ENCODE measurements at regions not wholly inside any gene's neighbourhood (a gene's known extent, or its start where the extent isn't known, plus 50 kb on each side); places are given as distances from the start of the nearest gene placed in this dataset.

DNA sequence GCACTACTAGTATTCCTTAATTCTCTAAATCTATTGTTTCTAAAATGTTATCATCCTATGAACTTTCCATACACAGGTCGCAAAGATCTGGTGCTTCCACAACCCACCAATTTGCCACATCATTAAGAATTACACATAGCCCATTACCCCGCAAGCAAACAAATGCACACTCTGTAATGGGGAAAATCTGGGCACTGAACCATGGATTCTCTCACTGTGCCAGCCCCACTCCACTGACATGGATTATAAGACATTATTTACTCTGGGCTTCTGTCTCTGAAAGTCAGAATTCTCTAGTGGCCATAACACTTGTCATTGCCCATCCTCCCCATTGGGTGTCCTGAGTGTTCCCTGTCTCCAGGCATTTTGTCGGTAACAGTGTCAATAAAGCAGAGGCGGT is 537.1 kb downstream of the EPHA4 start:
- Mint-ChIP-seq H3K4me1 (no peaks in the 10 kb centered on the region), H3K9me3 (no peaks in the 10 kb centered on the region), H3K27ac (no peak overlapping the region), H3K27me3 (peaks cover 4% of the 10 kb centered on the region), H3K4me3 (no peak overlapping the region), H3K36me3 (ENCODE audit: low read depth) (no peaks in the 10 kb centered on the region)
- no peak for ATAC-seq (replicated peaks)

DNA sequence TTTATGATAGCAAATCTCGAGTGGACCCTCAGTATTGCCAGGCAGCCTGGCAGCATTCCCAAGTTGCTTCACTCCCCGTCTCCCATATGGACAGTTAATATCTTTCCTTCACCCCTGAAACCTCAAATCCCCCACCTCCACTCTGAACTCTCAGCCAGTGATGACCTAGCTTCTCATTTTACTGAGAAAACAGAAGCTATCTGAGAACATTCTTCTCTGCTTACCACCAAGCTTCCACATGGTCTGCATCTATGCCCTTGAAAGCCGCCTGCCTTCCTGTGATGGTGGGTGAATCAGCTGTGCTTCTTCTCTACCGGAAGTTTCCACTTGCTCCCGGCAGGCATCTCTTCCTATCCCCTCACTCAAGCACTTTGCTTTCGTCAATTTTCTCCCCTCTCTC is 529.2 kb downstream of the EPHA4 start:
- Mint-ChIP-seq H3K9me3 (no peaks in the 10 kb centered on the region), H3K36me3 (ENCODE audit: low read depth) (no peaks in the 10 kb centered on the region), H3K27me3 (peaks cover 4% of the 10 kb centered on the region), H3K4me1 (no peaks in the 10 kb centered on the region), H3K27ac (no peak overlapping the region), H3K4me3 (no peak overlapping the region)
- ATAC-seq (replicated peaks), result no peak

DNA sequence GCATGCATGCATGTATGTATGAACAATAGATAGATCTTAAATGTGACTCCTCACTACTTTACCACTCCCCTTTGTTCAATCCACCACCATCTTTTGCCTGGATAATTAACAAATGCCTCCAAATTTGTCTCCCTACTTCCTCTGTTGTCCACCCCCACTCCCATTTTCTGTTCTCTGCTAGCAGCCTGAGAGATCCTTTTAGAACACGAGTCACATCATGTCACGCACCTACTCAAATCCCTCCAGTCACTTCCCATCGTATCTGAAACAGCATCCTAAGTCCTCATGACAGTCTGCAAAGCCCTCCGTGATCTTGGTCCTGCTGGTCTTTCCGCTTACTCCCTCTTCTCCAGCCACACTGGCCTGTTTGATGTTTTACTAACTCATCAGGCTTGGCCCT is 527.3 kb downstream of the EPHA4 start:
- Mint-ChIP-seq H3K27ac (no peak overlapping the region), H3K36me3 (ENCODE audit: low read depth) (no peaks in the 10 kb centered on the region), H3K27me3 (peaks cover 4% of the 10 kb centered on the region), H3K4me1 (no peaks in the 10 kb centered on the region), H3K9me3 (no peaks in the 10 kb centered on the region), H3K4me3 (no peak overlapping the region)
- no peak for ATAC-seq (replicated peaks)

DNA sequence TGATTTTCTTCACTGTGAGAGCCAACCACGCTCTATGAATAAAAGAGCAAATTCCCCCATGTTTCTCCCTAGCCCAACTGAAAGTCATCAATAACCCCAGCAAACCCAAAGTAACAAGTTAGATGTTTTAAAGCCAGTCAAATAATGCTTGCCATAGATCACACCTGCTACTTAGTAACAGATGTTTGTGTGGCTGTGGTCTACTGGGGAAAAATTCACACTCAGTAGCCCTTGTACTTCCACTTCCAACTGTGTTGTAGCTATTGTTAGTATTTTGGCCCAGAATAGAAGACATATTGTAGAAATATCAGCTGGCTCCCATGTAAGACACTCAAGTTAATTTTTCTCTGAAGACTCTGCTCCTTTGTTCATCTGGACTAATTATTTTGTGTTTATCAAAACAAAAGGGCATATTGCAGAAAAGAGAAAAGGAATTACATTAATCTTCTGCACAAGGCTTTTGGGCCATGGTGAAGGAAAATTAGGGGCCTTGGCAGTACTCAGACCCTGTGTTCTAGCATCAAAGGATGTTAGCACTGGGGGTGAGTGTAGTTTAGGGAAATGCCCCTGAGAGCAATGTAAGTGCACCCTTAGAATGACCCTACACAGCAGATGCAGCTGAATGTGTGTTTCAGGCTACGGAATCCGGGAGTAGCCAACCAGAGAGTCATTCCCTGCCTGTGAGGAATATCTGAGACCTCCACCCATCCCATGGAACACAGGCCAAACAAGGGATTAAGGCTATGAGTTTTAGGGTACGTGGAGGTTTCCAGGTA is 521.9 kb downstream of the EPHA4 start:
- no peak overlapping the region for H3K27ac Mint-ChIP-seq
- no peak overlapping the region for H3K4me3 Mint-ChIP-seq
- ATAC-seq (replicated peaks), result no peak
- no peaks in the 10 kb centered on the region for H3K9me3 Mint-ChIP-seq
- H3K27me3 Mint-ChIP-seq, result no peaks in the 10 kb centered on the region
- H3K4me1 Mint-ChIP-seq, result no peaks in the 10 kb centered on the region
- no peaks in the 10 kb centered on the region for H3K36me3 Mint-ChIP-seq (ENCODE audit: low read depth)

DNA sequence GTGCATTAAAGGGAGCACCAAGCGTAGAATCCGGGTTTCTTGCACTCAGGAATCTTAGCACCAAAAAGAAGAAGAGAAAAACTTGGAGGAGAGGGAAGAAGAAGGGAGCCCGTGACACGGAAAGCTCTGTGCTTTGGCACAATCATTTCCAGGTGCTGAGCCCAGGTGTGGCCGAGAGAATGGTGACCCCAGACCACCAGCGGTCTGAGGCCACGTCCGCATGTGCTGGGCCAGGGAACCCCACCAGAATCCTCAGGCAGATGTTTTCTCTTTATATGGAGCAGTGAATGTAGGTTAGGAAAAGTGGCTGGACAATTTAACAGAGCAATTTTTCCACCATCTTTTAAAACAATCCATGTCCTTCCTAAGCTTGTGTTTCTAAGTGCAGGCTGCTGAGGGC is 520.9 kb downstream of the EPHA4 start:
- H3K4me1 Mint-ChIP-seq, result no peaks in the 10 kb centered on the region
- H3K4me3 Mint-ChIP-seq, result no peak overlapping the region
- peaks cover 3% of the 10 kb centered on the region for H3K9me3 Mint-ChIP-seq
- no peak overlapping the region for H3K27ac Mint-ChIP-seq
- no peaks in the 10 kb centered on the region for H3K36me3 Mint-ChIP-seq (ENCODE audit: low read depth)
- no peak for ATAC-seq (replicated peaks)
- H3K27me3 Mint-ChIP-seq, result no peaks in the 10 kb centered on the region

DNA sequence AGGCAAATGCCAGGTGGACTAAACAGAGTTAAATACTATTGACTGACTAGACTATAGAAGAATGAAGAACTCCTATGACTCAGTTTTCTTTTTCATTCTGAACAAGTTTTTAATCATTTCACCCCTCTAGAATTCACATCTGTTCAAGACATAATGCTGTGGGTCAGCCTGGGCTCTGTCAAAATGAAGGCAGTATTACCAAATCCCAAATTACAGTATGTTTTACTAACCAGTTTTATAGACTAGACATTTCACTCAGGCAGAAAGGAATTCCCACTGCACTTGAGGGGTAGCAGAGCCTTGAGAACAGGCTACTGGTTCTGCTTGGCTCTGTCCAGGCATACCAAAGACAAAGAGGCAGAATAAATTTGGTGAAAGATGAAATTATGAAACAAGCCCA is 511.7 kb downstream of the EPHA4 start:
- Mint-ChIP-seq H3K27me3 (peaks cover 8% of the 10 kb centered on the region), H3K36me3 (ENCODE audit: low read depth) (no peaks in the 10 kb centered on the region), H3K4me3 (no peak overlapping the region), H3K4me1 (no peaks in the 10 kb centered on the region), H3K27ac (no peak overlapping the region), H3K9me3 (peaks cover 7% of the 10 kb centered on the region)
- ATAC-seq (replicated peaks), result no peak

DNA sequence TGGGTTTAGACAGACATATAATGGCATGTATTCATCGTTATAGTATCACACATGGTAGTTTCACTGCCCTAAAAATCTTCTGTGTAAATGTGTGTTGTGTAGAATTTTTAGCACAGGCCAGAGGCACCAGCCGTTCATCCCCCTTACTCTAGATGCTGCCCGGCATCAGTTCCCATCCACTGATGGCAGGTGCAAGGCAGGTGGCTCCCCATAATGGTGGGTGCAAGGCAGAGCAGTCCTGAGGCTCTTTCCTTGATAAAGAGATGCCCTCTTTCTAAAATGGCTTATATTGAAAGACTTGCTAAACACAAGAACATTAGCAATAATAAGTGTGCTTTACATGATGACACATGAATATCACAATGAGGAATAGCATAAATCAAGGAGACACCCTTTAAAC is 508.5 kb downstream of the EPHA4 start:
- H3K36me3 Mint-ChIP-seq (ENCODE audit: low read depth), result no peaks in the 10 kb centered on the region
- no peak overlapping the region for H3K4me3 Mint-ChIP-seq
- no peak overlapping the region for H3K27ac Mint-ChIP-seq
- peaks cover 5% of the 10 kb centered on the region for H3K9me3 Mint-ChIP-seq
- ATAC-seq (replicated peaks), result no peak
- no peaks in the 10 kb centered on the region for H3K4me1 Mint-ChIP-seq
- H3K27me3 Mint-ChIP-seq, result peaks cover 6% of the 10 kb centered on the region

DNA sequence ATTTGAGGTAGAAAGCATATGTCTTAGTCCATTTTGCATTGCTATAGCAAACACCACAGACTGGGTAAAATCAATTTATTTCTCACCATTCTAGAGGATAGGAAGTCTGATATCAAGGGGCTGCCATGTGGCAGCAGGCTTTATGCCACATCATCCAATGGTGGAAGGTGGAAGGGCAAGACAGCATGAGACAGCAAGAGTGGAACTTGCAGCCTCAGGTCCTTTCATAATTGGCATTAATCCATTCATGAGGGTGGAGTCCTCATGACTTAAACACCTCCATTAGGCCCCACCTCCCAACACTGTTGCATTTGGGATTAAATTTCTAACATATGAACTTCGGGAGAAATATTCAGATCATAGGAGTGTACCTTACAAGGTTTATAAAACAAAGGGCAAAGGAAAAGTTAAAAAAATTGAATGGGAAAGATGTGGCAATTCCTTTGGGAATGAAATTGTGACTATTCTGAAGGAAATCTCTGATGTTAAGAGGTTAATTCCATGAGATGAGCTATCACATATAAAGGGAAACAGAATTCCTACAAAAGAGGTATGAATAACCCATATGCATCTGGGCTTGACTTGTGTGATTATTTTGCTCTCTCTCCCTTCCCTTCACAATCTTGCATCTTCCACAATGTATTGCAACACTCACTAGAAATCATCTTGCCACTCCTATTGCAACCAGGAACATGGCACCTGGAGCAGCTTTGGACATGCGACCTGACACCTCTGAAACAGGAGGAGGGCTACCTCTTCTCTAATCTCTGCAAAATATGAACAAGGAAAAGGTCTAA is 507.8 kb downstream of the EPHA4 start:
- no peak for ATAC-seq (replicated peaks)
- H3K27me3 Mint-ChIP-seq, result peaks cover 4% of the 10 kb centered on the region
- H3K27ac Mint-ChIP-seq, result no peak overlapping the region
- H3K4me3 Mint-ChIP-seq, result no peak overlapping the region
- no peaks in the 10 kb centered on the region for H3K36me3 Mint-ChIP-seq (ENCODE audit: low read depth)
- peaks cover 4% of the 10 kb centered on the region for H3K9me3 Mint-ChIP-seq
- no peaks in the 10 kb centered on the region for H3K4me1 Mint-ChIP-seq

DNA sequence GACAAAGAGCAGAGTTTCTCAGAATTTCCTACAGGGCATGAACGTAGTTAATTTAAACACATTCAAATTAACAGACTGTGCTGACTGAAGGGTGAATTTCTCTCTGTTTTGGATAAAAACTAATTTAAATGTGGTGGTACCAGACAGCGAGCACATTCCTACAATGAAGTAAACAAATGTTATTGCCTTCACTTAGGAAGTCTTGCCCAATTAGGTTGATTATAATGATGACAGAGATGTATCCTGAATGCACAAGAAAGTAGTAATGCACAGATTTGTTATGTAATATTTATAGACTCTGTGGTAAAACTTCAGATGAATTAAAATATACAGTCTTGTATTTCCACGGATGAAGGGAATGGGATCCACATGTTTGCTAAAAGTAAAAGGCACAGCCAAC is 507.2 kb downstream of the EPHA4 start:
- H3K4me1 Mint-ChIP-seq, result no peaks in the 10 kb centered on the region
- H3K9me3 Mint-ChIP-seq, result no peaks in the 10 kb centered on the region
- no peak overlapping the region for H3K27ac Mint-ChIP-seq
- H3K36me3 Mint-ChIP-seq (ENCODE audit: low read depth), result no peaks in the 10 kb centered on the region
- H3K4me3 Mint-ChIP-seq, result no peak overlapping the region
- H3K27me3 Mint-ChIP-seq, result no peaks in the 10 kb centered on the region
- ATAC-seq (replicated peaks), result no peak

DNA sequence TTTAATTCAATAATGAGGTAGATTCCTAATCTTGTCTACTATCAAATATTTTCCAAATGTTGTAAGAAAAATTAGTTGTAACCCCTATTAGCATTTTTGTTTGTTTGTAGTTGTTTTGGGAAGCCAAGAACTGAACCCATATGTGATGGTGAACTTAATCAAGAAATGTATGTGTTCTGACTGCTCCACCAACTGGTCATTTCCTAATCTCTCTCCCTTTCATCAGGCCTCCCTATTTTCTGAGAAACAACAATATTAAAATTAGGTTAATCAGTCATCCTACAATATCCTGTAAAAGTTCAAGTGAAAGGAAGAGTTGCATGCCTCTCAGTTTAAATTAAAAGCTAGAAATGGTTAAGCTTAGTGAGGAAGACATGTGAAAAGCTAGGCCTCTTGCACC is 504.0 kb downstream of the EPHA4 start:
- Mint-ChIP-seq H3K27me3 (no peaks in the 10 kb centered on the region), H3K36me3 (ENCODE audit: low read depth) (no peaks in the 10 kb centered on the region), H3K4me1 (no peaks in the 10 kb centered on the region), H3K4me3 (no peak overlapping the region), H3K27ac (no peak overlapping the region), H3K9me3 (peaks cover 4% of the 10 kb centered on the region)
- ATAC-seq (replicated peaks), result no peak

DNA sequence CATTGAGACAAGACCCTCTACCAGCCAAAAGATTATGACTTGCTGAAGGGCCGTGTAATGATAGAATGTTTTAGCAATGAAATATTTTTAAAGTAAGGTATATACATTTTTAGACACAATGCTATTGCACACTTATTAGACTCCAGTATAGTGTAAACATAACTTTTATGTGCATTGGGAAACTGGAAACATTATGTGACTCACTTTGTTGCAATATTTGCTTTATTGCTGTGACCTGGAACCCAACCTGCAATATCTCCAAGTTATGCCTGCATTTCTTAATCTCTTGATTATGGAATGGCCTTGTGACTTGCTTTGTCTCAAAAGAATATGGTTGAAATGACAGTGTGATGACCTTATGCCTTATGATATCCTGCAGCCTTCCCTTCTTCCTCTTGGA is 502.0 kb downstream of the EPHA4 start:
- H3K4me1 Mint-ChIP-seq, result no peaks in the 10 kb centered on the region
- peaks cover 4% of the 10 kb centered on the region for H3K9me3 Mint-ChIP-seq
- no peak overlapping the region for H3K4me3 Mint-ChIP-seq
- no peaks in the 10 kb centered on the region for H3K36me3 Mint-ChIP-seq (ENCODE audit: low read depth)
- H3K27ac Mint-ChIP-seq, result no peak overlapping the region
- no peak for ATAC-seq (replicated peaks)
- H3K27me3 Mint-ChIP-seq, result no peaks in the 10 kb centered on the region

DNA sequence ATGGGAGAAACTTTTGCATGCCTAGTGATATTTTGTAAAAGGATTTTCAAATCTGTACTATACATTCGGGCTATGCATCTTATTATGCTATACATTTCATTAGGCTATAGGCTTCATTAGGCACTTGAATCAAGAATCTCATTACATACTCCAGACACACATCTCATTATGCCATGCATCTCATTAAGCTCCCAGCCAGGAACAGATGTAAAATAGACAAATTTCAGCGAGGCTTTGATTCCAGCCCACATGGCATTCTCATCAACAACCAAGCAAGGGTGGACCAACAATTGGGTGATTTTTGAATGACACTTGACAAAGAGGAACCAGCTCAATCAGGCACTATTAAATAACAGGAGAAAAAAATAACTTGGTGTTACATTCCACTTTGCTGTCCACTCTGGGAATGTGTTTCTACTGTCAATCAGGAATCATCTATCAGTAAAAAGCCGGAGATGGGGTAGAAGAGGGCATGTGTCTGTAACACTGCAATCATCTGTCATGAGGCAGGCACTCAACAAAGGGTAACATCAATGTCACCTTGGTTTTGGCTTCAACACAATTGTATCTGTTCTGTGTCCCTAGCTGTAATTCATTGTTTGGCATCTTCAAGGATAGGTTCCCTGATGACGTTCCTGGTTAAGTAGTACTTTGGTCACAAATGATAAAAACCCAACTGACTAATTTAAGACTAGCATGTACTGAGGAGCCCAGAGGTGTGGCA is 498.6 kb downstream of the EPHA4 start:
- Mint-ChIP-seq H3K4me1 (no peaks in the 10 kb centered on the region), H3K36me3 (ENCODE audit: low read depth) (no peaks in the 10 kb centered on the region), H3K9me3 (peaks cover 4% of the 10 kb centered on the region), H3K27ac (no peak overlapping the region), H3K4me3 (no peak overlapping the region), H3K27me3 (no peaks in the 10 kb centered on the region)
- no peak for ATAC-seq (replicated peaks)

DNA sequence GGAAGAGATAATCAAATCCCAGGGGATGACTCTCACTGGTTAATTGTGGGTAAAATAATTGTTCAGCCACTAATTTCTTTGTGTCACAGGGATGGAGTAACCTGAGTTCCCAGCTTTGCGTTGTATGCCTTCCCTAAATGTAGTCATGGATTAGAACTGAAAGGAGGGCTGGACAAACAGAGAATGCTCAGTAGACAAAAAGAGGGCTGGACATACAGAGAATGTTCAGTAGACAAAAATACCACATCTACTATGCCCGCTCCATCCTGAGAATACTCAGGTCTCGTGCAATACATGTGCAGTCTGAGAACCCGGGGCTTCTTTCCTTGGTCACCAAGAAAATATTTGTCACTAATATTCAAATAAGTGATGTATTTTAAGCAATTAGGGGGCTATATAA is 497.9 kb downstream of the EPHA4 start:
- no peak overlapping the region for H3K27ac Mint-ChIP-seq
- H3K4me3 Mint-ChIP-seq, result no peak overlapping the region
- H3K36me3 Mint-ChIP-seq (ENCODE audit: low read depth), result no peaks in the 10 kb centered on the region
- no peak for ATAC-seq (replicated peaks)
- H3K9me3 Mint-ChIP-seq, result peaks cover 4% of the 10 kb centered on the region
- H3K27me3 Mint-ChIP-seq, result no peaks in the 10 kb centered on the region
- no peaks in the 10 kb centered on the region for H3K4me1 Mint-ChIP-seq

DNA sequence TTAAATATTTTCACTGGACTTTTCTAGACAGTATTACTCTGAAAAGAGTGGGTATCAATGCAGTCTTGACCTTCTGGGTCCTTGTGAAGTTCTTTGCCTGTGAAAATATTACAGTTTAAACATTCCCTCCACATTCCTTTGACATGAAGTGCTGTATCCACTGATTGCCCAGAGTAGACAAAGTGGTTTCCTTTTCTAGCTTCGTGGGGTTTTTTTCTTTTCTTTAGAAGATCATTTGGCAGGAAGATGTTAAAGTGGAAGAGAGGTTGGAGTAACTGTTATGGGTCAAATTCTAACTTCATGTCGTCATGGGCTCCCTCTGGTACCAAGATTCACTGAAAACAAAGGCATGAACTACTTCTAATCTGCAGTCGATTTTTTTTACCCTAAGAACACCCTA is 496.9 kb downstream of the EPHA4 start:
- Mint-ChIP-seq H3K4me1 (no peaks in the 10 kb centered on the region), H3K27ac (no peak overlapping the region), H3K4me3 (no peak overlapping the region), H3K36me3 (ENCODE audit: low read depth) (no peaks in the 10 kb centered on the region), H3K9me3 (peaks cover 4% of the 10 kb centered on the region), H3K27me3 (no peaks in the 10 kb centered on the region)
- ATAC-seq (replicated peaks), result no peak

DNA sequence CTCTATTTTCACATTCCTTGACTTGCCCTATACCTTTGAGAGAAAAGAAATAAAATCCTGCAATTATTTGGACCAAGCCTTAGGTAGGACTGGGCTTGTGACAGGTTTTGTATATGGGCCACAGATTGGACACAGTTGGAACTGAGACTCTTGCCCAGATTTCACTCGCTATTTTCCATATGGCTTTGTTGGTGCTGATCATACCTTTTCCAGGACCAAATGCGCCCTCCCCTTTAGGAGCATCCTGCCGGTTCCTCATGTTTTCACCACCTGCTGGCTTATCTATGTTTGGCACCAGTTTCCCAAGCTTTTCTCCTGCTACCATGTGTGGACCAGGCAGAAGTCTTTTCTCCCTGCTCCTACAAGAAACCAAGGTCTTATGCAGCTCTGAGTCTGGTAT is 494.9 kb downstream of the EPHA4 start:
- Mint-ChIP-seq H3K36me3 (ENCODE audit: low read depth) (no peaks in the 10 kb centered on the region), H3K27me3 (no peaks in the 10 kb centered on the region), H3K27ac (no peak overlapping the region), H3K4me1 (no peaks in the 10 kb centered on the region), H3K4me3 (no peak overlapping the region), H3K9me3 (no peaks in the 10 kb centered on the region)
- ATAC-seq (replicated peaks), result no peak
